K562 (cell line): ENCODE measurements at regions not wholly inside any gene's neighbourhood (a gene's known extent, or its start where the extent isn't known, plus 50 kb on each side); places are given as distances from the start of the nearest gene placed in this dataset.

Experiments
- ATAC-seq: fragments of 200-7000 bp; cut with Tn5 transposase; 3 replicates; pipeline ENCODE4 v1.9.1; 2020; ENCODE audit warnings: moderate library complexity
- BruUV-seq: library from RNA; stranded (reverse); fragments of 400-500 nt; replicated peaks from 2 replicates; lab custom pipeline; 2021; lab: Mats Ljungman, UMichigan
- CTCF ChIA-PET: fragments of 300-600 bp; formaldehyde crosslinking; extraction: SDS; loops from one replicate; lab custom pipeline; 2021; ENCODE audit warnings: low intra/inter-chr PET ratio; lab: Yijun Ruan, JAX
- POLR2A ChIA-PET: fragments of 300-600, 350-650 bp; sonication (Branson Sonifier 250); formaldehyde crosslinking; extraction: SDS; loops from one replicate; lab custom pipeline; 2021; ENCODE audit warnings: antibody characterized with exemption, inconsistent platforms; lab: Yijun Ruan, JAX
- DNase-seq, 4 experiments: peaks; one replicate each; pipeline versions ENCODE4 v3.0.0 to v3.0.0-alpha.2; 2011 to 2018; ENCODE audit warnings: low spot score in 3 of 4, mixed read lengths in 3 of 4; ENCODE audit errors: extremely low read depth in 1 of 4
- FAIRE-seq: peaks from 2 replicates; lab custom pipeline; 2011; peaks lifted over from hg19 to GRCh38; lab: Jason Lieb, UNC
- H2AFZ ChIP-seq: 2 replicates; pipeline ENCODE4 v1.6.0; 2011; ENCODE audit warnings: low read depth, low read length, control low read depth, inconsistent platforms
- H3K27ac ChIP-seq: fragments of 200-600 bp; 3 replicates; pipeline ENCODE4 v1.8.0; 2011; ENCODE audit warnings: low read depth, mild to moderate bottlenecking, control low read depth, inconsistent platforms, low read length, moderate library complexity, mixed read lengths; ENCODE audit errors: extremely low read depth
- H3K27me3 ChIP-seq, 2 experiments: fragments of 300-600 bp in 1 of 2; 2 replicates in 1 of 2; 3 replicates in 1 of 2; pipeline versions ENCODE4 v1.6.0 to v1.8.0; 2011; ENCODE audit warnings: inconsistent platforms in 2 of 2, low read length in 2 of 2, mild to moderate bottlenecking in 1 of 2, mixed read lengths in 1 of 2, moderate library complexity in 1 of 2; ENCODE audit not compliant: control insufficient read depth in 2 of 2, insufficient read depth in 2 of 2
- H3K36me3 ChIP-seq: fragments of 300-600 bp; 3 replicates; pipeline ENCODE4 v1.8.0; 2011; ENCODE audit warnings: mild to moderate bottlenecking, low read length, inconsistent platforms; ENCODE audit not compliant: control insufficient read depth, insufficient read depth
- H3K4me1 ChIP-seq, 2 experiments: fragments of 200-600 bp in 1 of 2; replicated peaks in 1 of 2; 2 replicates in 1 of 2; 3 replicates in 1 of 2; pipeline versions ENCODE4 v1.5.1 to v1.8.0; 2011; ENCODE audit warnings: inconsistent platforms in 2 of 2, low read length in 2 of 2, mild to moderate bottlenecking in 1 of 2, mixed read lengths in 1 of 2, moderate library complexity in 1 of 2; ENCODE audit not compliant: control insufficient read depth in 2 of 2, insufficient read depth in 2 of 2
- H3K4me2 ChIP-seq: 2 replicates; pipeline ENCODE4 v1.6.1; 2011; ENCODE audit warnings: low read length, control low read depth, inconsistent platforms, mixed read lengths; ENCODE audit not compliant: insufficient read depth
- H3K4me3 ChIP-seq: fragments of 200-600 bp; sonication (generic), shearing (Covaris generic); 2 replicates; pipeline ENCODE4 v1.5.1; 2016; ENCODE audit warnings: control low read depth, inconsistent platforms
- H3K79me2 ChIP-seq: fragments of 200-600 bp; 3 replicates; pipeline ENCODE4 v1.8.0; 2011; ENCODE audit warnings: low read length, inconsistent platforms; ENCODE audit not compliant: control insufficient read depth, insufficient read depth
- H3K9ac ChIP-seq, 2 experiments: 2 replicates each; pipeline versions ENCODE4 v1.6.0 to v1.6.1; 2011; ENCODE audit warnings: low read depth in 2 of 2, low read length in 2 of 2, control low read depth in 1 of 2, inconsistent platforms in 1 of 2, mild to moderate bottlenecking in 1 of 2, mixed read lengths in 1 of 2; ENCODE audit not compliant: insufficient read depth in 1 of 2
- H3K9me1 ChIP-seq: one replicate; pipeline ENCODE4 v1.6.0; 2011; ENCODE audit warnings: inconsistent platforms, mild to moderate bottlenecking, low read length, moderate library complexity; ENCODE audit not compliant: control insufficient read depth, insufficient read depth
- H3K9me3 ChIP-seq: replicated peaks from 2 replicates; pipeline ENCODE4 v1.5.1; 2011; ENCODE audit warnings: low read depth, low read length, inconsistent platforms; ENCODE audit not compliant: control insufficient read depth, insufficient read depth
- H4K20me1 ChIP-seq: replicated peaks from 2 replicates; pipeline ENCODE4 v1.6.1; 2011; ENCODE audit warnings: low read length, inconsistent platforms, mixed read lengths; ENCODE audit not compliant: control insufficient read depth, insufficient read depth
- CEBPG ChIP-seq, 3 experiments: fragments of 200-800 bp in 1 of 3; sonication (Bioruptor generic) in 1 of 3; sonication (generic) in 1 of 3; formaldehyde crosslinking in 1 of 3; IDR thresholded peaks in 2 of 3; conservative IDR thresholded peaks in 1 of 3; 2 replicates each; pipeline versions ENCODE4 v1.6.1 to v1.8.0; 2016 to 2022; ENCODE audit warnings: missing compliant biosample characterization in 2 of 3, missing genetic modification characterization in 2 of 3, mild to moderate bottlenecking in 1 of 3, missing genetic modification reagents in 1 of 3
- HNRNPH1 ChIP-seq: fragments of 200-400 bp; formaldehyde crosslinking; optimal IDR thresholded peaks from 2 replicates; pipeline ENCODE3; 2017; ENCODE audit warnings: low read depth, mild to moderate bottlenecking, low read length, moderate library complexity
- NCOA6 ChIP-seq: fragments of 450-650 bp; IDR thresholded peaks from 2 replicates; pipeline ENCODE4 v1.6.1; 2017; ENCODE audit warnings: mild to moderate bottlenecking
- ZFX ChIP-seq: sonication (generic); formaldehyde crosslinking; IDR thresholded peaks from 2 replicates; pipeline ENCODE4 v1.8.0; 2022; ENCODE audit warnings: mild to moderate bottlenecking, missing genetic modification reagents, moderate library complexity
- WGBS: fragments of 100-300 bp; shearing (Covaris generic); methylation state at CpG from one replicate; pipeline ENCODE4 v1.1.6; 2016; ENCODE audit warnings: low coverage, mixed read lengths; ENCODE audit not compliant: insufficient coverage; ENCODE audit errors: missing lambda C conversion rate; 5-methylcytosine and 5-hydroxymethylcytosine counted together
- in situ Hi-C: fragments of 300-500 bp; cut with MboI; formaldehyde crosslinking; loops from 4 replicates; pipeline ENCODE4 v1.15.0; 2018; ENCODE audit warnings: inconsistent platforms, mixed read lengths
- intact Hi-C: fragments of 100-400 bp; cut with micrococcal nuclease; formaldehyde crosslinking; loops from 2 replicates; pipeline ENCODE4 v1.14.2; 2022
- TF ChIP-seq, protein P1 (sequence below), 2 experiments: fragments of 200-800 bp in 1 of 2; sonication (Bioruptor generic) in 1 of 2; sonication (generic) in 1 of 2; formaldehyde crosslinking in 1 of 2; IDR thresholded peaks in 1 of 2; conservative IDR thresholded peaks in 1 of 2; 2 replicates each; pipeline versions ENCODE4 v1.5.0 to v1.6.1; 2016 to 2020; ENCODE audit warnings: missing compliant biosample characterization in 1 of 2, missing genetic modification characterization in 1 of 2, missing genetic modification reagents in 1 of 2

- Histone ChIP-seq H3K27ac (no peak overlapping the region), H3K27me3 (no peaks in the 10 kb centered on the region), H3K36me3 (no peaks in the 10 kb centered on the region), H3K9ac (no peak overlapping the region), H3K4me3 (no peak overlapping the region), H3K4me2 (no peak overlapping the region), H3K4me1 (no peaks in the 10 kb centered on the region), H3K9me1 (no peaks in the 10 kb centered on the region), H2AFZ (no peak overlapping the region), H3K9me3 (no peaks in the 10 kb centered on the region), H4K20me1 (no peaks in the 10 kb centered on the region), H3K79me2 (no peaks in the 10 kb centered on the region)
- DNase-seq, result no peak
- intact Hi-C loops (no loop called here), in situ Hi-C loops (no loop called here)
- ChIA-PET POLR2A (no interaction called here), CTCF (no interaction called here)
- ATAC-seq, result no peak
- FAIRE-seq, result no peak
- WGBS, result 3% methylated on average over 2 of the region's 2 CpGs
- no TSS peak for BruUV-seq
- TF ChIP-seq NCOA6 (no peak), CEBPG (CRISPR knock-in tag; IDR thresholded peaks at IDR 0.05) (no peak), CEBPG (tag; conservative IDR thresholded peaks at IDR 0.05 in 1 of 2, IDR thresholded peaks at IDR 0.05 in 1 of 2) (no peak), ZFX (CRISPR knock-in tag) (no peak), HNRNPH1 (no peak)
- TF ChIP-seq, protein P1, sequence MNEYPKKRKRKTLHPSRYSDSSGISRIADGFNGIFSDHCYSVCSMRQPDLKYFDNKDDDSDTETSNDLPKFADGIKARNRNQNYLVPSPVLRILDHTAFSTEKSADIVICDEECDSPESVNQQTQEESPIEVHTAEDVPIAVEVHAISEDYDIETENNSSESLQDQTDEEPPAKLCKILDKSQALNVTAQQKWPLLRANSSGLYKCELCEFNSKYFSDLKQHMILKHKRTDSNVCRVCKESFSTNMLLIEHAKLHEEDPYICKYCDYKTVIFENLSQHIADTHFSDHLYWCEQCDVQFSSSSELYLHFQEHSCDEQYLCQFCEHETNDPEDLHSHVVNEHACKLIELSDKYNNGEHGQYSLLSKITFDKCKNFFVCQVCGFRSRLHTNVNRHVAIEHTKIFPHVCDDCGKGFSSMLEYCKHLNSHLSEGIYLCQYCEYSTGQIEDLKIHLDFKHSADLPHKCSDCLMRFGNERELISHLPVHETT (CRISPR knock-in tag; conservative IDR thresholded peaks at IDR 0.05 in 1 of 2, IDR thresholded peaks at IDR 0.05 in 1 of 2), result no peak
These were observed 379.4 kb upstream of the KIAA1217 start for GRCh38 chr10:23829556-23829955.
